Stomach (tissue), 8 donors: ENCODE measurements at regions not wholly inside any gene's neighbourhood (a gene's known extent, or its start where the extent isn't known, plus 50 kb on each side); places are given as distances from the start of the nearest gene placed in this dataset.

Experiments
- DNase-seq, 2 donors: peaks; one replicate each; pipeline versions ENCODE4 v3.0.0 to v3.0.0-alpha.2; 2013 to 2019
- H3K27ac ChIP-seq, 5 donors: fragments of 200-600 bp in 4 of 5; sonication (generic) in 4 of 5; one replicate each; pipeline ENCODE4 v1.5.1; 2013 to 2019; ENCODE audit warnings: mild to moderate bottlenecking in 1 of 5, moderate library complexity in 1 of 5
- H3K27me3 ChIP-seq, 3 donors: fragments of 200-600 bp; sonication (generic); one replicate each; pipeline ENCODE4 v1.5.1; 2017 to 2019; ENCODE audit warnings: mixed run types in 1 of 3
- H3K36me3 ChIP-seq, 4 donors: fragments of 200-600 bp; sonication (generic); 1 replicate in 3 of 4; 2 replicates in 1 of 4; pipeline ENCODE4 v1.5.1; 2016 to 2019
- H3K4me1 ChIP-seq, 4 donors: fragments of 200-600 bp; sonication (generic); one replicate each; pipeline ENCODE4 v1.5.1; 2016 to 2019
- H3K4me3 ChIP-seq, 4 donors: fragments of 200-600 bp; sonication (generic) in 3 of 4; one replicate each; pipeline ENCODE4 v1.5.1; 2016 to 2019; ENCODE audit warnings: mild to moderate bottlenecking in 1 of 4
- H3K9me3 ChIP-seq, 4 donors: fragments of 200-600 bp; sonication (generic); one replicate each; pipeline ENCODE4 v1.5.1; 2016 to 2019
- CTCF ChIP-seq, 7 experiments: fragments of 450-650 bp in 4 of 7; fragments of 200-600 bp in 3 of 7; sonication (generic) in 3 of 7; IDR thresholded peaks; one replicate each; pipeline ENCODE4 v1.5.1; 2016 to 2019; ENCODE audit warnings: antibody characterized with exemption in 7 of 7, control low read depth in 2 of 7, mild to moderate bottlenecking in 1 of 7
- EP300 ChIP-seq: sonication (generic); formaldehyde crosslinking; IDR thresholded peaks from one replicate; pipeline ENCODE4 v1.6.1; 2017; ENCODE audit warnings: antibody characterized with exemption
- POLR2A ChIP-seq, 4 donors: fragments of 450-650 bp; IDR thresholded peaks; one replicate each; pipeline ENCODE4 v1.6.1; 2016; ENCODE audit warnings: antibody characterized with exemption in 4 of 4, control low read depth in 2 of 4, mild to moderate bottlenecking in 1 of 4, moderate library complexity in 1 of 4
- POLR2AphosphoS5 ChIP-seq, 3 donors: sonication (generic); formaldehyde crosslinking; IDR thresholded peaks; one replicate each; pipeline ENCODE4 v1.6.1; 2016; ENCODE audit warnings: antibody characterized with exemption in 3 of 3
- WGBS, 5 donors: extraction: QIAGEN DNeasy Blood & Tissue Kit in 3 of 5; methylation state at CpG; one replicate each; pipeline versions ENCODE4 v1.1.5 to v1.1.7; 2013 to 2018; 5-methylcytosine and 5-hydroxymethylcytosine counted together
- intact Hi-C: fragments of 100-400 bp; cut with DNase I; formaldehyde crosslinking; loops from one replicate; pipeline ENCODE4 v1.15.1; 2023; ENCODE audit warnings: low total_unique reads
- donor health status: healthy with polysubstance abuse.
- donor health status: Bipolar disorder and iron deficiency.
- donor health status: healthy.

GRCh38 chr14:89032086-89032649, 207.7 kb downstream of the TTC8 start:
- no peak for TF ChIP-seq CTCF (IDR thresholded peaks at IDR 0.05)
- no peak for TF ChIP-seq POLR2A (IDR thresholded peaks at IDR 0.05)
- no peak for TF ChIP-seq EP300
- no peak for TF ChIP-seq POLR2AphosphoS5 (IDR thresholded peaks at IDR 0.05)
- intact Hi-C loops = loop anchor here (10.0 kb wide), 1 partner anchor 743 kb away; no protein-coding TSS in a partner anchor
- H3K27me3 ChIP-seq = peaks cover 0 to 37% (median 5%) of the 10 kb centered on the region in 3 donors
- H3K9me3 ChIP-seq = no peaks in the 10 kb centered on the region
- WGBS, 5 donors = 87 to 89% (median 89%) methylated on average over 8 of the region's 8 CpGs
- H3K4me1 ChIP-seq = peaks cover 6 to 8% (median 7%) of the 10 kb centered on the region in 4 donors
- no peaks in the 10 kb centered on the region for H3K36me3 ChIP-seq
- H3K4me3 ChIP-seq = no peak overlapping the region
- H3K27ac ChIP-seq = no peak overlapping the region
- no peak for DNase-seq

GRCh38 chr14:89033756-89034155, 209.3 kb downstream of the TTC8 start:
- peak in 1 of 2 donors; percentile 51 for DNase-seq
- TF ChIP-seq CTCF (IDR thresholded peaks at IDR 0.05) (no peak), EP300 (no peak), POLR2AphosphoS5 (IDR thresholded peaks at IDR 0.05) (no peak), POLR2A (IDR thresholded peaks at IDR 0.05) (no peak)
- Histone ChIP-seq H3K4me3 (no peak overlapping the region), H3K9me3 (no peaks in the 10 kb centered on the region), H3K4me1 (no peaks in the 10 kb centered on the region), H3K36me3 (no peaks in the 10 kb centered on the region), H3K27ac (no peak overlapping the region), H3K27me3 (peaks cover 0 to 21% (median 0%) of the 10 kb centered on the region in 3 donors)
- intact Hi-C loops = loop anchor here (10.0 kb wide), 1 partner anchor 741 kb away; no protein-coding TSS in a partner anchor
- WGBS, 5 donors = 33 to 67% (median 57%) methylated on average over 6 of the region's 6 CpGs

GRCh38 chr14:89036371-89036770, 211.9 kb downstream of the TTC8 start:
- H3K27ac ChIP-seq = no peak overlapping the region
- WGBS, 5 donors = 91 to 98% (median 92%) methylated on average over 3 of the region's 3 CpGs
- peaks cover 0 to 6% (median 0%) of the 10 kb centered on the region in 3 donors for H3K27me3 ChIP-seq
- no peaks in the 10 kb centered on the region for H3K36me3 ChIP-seq
- no peaks in the 10 kb centered on the region for H3K9me3 ChIP-seq
- H3K4me3 ChIP-seq = no peak overlapping the region
- no peak for TF ChIP-seq POLR2AphosphoS5 (IDR thresholded peaks at IDR 0.05)
- TF ChIP-seq EP300 = no peak
- no peak for TF ChIP-seq POLR2A (IDR thresholded peaks at IDR 0.05)
- intact Hi-C loops = loop anchor here (5.0 to 10.0 kb wide), 2 partner anchors 738 to 876 kb away; no protein-coding TSS in a partner anchor
- DNase-seq = no peak
- H3K4me1 ChIP-seq = peaks cover 8 to 15% (median 11%) of the 10 kb centered on the region in 4 donors

DNA sequence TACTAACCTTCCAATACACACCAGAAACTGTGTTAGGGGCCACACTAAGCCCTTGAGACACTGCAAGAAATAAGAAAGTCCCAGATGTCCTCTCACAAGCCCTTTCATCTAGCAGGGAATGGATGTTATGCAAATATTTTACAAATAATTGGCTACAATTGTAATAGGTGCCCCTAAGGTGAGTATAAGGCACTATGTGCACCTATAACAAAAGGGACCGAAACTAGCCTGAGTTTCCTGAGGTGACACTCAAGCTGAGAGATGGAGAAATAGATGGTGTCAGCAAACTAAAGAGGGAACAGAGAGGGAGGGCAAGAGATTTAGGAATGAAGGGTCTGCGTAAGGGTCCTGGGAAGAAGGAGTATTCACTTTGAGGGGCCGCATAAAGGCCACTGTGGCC, 212.6 kb downstream of the TTC8 start:
- DNase-seq = no peak
- WGBS, 5 donors = 93 to 98% (median 96%) methylated on average over 3 of the region's 3 CpGs
- Histone ChIP-seq H3K9me3 (no peaks in the 10 kb centered on the region), H3K4me1 (peaks cover 8 to 21% (median 16%) of the 10 kb centered on the region in 4 donors), H3K27me3 (peaks cover 0 to 6% (median 0%) of the 10 kb centered on the region in 3 donors), H3K27ac (no peak overlapping the region), H3K4me3 (no peak overlapping the region), H3K36me3 (no peaks in the 10 kb centered on the region)
- intact Hi-C loops = loop anchor here (5.0 to 10.0 kb wide), 2 partner anchors 738 to 875 kb away; no protein-coding TSS in a partner anchor
- TF ChIP-seq POLR2A (IDR thresholded peaks at IDR 0.05) = no peak
- TF ChIP-seq EP300 = no peak
- TF ChIP-seq POLR2AphosphoS5 (IDR thresholded peaks at IDR 0.05) = no peak
- no peak for TF ChIP-seq CTCF (IDR thresholded peaks at IDR 0.05)

DNA sequence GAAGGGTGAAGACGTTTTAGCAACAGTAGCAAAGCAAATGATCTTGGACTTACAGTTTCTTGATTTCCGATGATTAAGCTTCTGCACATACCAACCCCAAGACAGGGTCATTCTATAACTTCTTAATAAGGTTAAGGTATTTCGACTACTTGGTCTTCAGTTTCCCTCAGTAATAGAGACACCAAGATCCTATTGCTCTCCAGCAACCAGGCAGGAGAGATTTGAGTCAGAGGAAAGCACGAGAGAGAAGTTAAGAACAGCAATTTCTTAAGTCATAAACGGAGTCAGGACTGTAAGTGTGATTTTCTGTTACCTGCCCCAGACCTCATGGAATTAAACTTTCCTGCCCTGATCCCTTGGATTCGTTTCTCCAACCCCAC, 215.6 kb downstream of the TTC8 start:
- 31 to 37% (median 35%) methylated on average over 6 of the region's 6 CpGs for WGBS, 5 donors
- peaks cover 0 to 4% (median 0%) of the 10 kb centered on the region in 4 donors for H3K9me3 ChIP-seq
- H3K4me3 ChIP-seq = peak overlapping the region in 3 of 4 donors; percentile 42 to 44 (median 44)
- peaks cover 0 to 4% (median 0%) of the 10 kb centered on the region in 3 donors for H3K27me3 ChIP-seq
- intact Hi-C loops = no loop called here
- no peaks in the 10 kb centered on the region for H3K36me3 ChIP-seq
- H3K4me1 ChIP-seq = peaks cover 8 to 21% (median 16%) of the 10 kb centered on the region in 4 donors
- DNase-seq = no peak
- no peak for TF ChIP-seq POLR2AphosphoS5 (IDR thresholded peaks at IDR 0.05)
- TF ChIP-seq CTCF (IDR thresholded peaks at IDR 0.05) = no peak
- no peak for TF ChIP-seq EP300
- TF ChIP-seq POLR2A (IDR thresholded peaks at IDR 0.05) = no peak
- peak overlapping the region; percentile 81 to 94 (median 89) for H3K27ac ChIP-seq
